Panc1 (cell line): ENCODE measurements at regions not wholly inside any gene's neighbourhood (a gene's known extent, or its start where the extent isn't known, plus 50 kb on each side); places are given as distances from the start of the nearest gene placed in this dataset.

Experiments used
- ATAC-seq: fragments of 200-7000 bp; cut with Tn5 transposase; 2 replicates; pipeline ENCODE4 v1.9.1; 2020; ENCODE audit warnings: mild to moderate bottlenecking, moderate library complexity
- BruUV-seq: library from RNA; stranded (reverse); fragments of 400-500 nt; replicated peaks from 2 replicates; lab custom pipeline; 2021; lab: Mats Ljungman, UMichigan
- CTCF ChIA-PET: fragments of 300-600 bp; sonication (Branson Sonifier 250); formaldehyde crosslinking; loops from one replicate; lab custom pipeline; 2022; ENCODE audit warnings: antibody characterized with exemption; lab: Charles Lee
- POLR2A ChIA-PET: fragments of 300-600 bp; sonication (Branson Sonifier 250); formaldehyde crosslinking; loops from one replicate; lab custom pipeline; 2022; ENCODE audit warnings: antibody characterized with exemption; lab: Charles Lee
- DNase-seq: peaks from one replicate; pipeline ENCODE4 v3.0.0-alpha.2; 2010; ENCODE audit warnings: low read depth, low spot score
- H3K27ac ChIP-seq: 2 replicates; pipeline ENCODE4 v1.5.1; 2011; ENCODE audit warnings: mild to moderate bottlenecking, low read length, inconsistent platforms
- H3K27me3 ChIP-seq: fragments of 200-500 bp; sonication (Bioruptor generic); 2 replicates; pipeline ENCODE4 v1.6.0; 2014; ENCODE audit warnings: low read length, inconsistent platforms; ENCODE audit not compliant: control insufficient read depth, insufficient read depth
- H3K36me3 ChIP-seq: fragments of 200-500 bp; sonication (Bioruptor generic); 2 replicates; pipeline ENCODE4 v1.5.1; 2014; ENCODE audit warnings: inconsistent platforms, mild to moderate bottlenecking, low read length, moderate library complexity; ENCODE audit not compliant: control insufficient read depth, insufficient read depth
- H3K4me1 ChIP-seq: 2 replicates; pipeline ENCODE4 v1.5.1; 2011; ENCODE audit warnings: inconsistent platforms, mild to moderate bottlenecking, low read length, moderate library complexity; ENCODE audit not compliant: control insufficient read depth, insufficient read depth
- H3K4me3 ChIP-seq, 2 experiments: 2 replicates each; pipeline ENCODE4 v1.5.1; 2011 to 2012; ENCODE audit warnings: low read depth in 2 of 2, low read length in 2 of 2, mild to moderate bottlenecking in 2 of 2, inconsistent platforms in 1 of 2, moderate library complexity in 1 of 2
- H3K9me3 ChIP-seq: fragments of 200-500 bp; sonication (Bioruptor generic); 2 replicates; pipeline ENCODE4 v1.5.1; 2014; ENCODE audit warnings: low read depth, mild to moderate bottlenecking, inconsistent platforms, low read length, moderate library complexity; ENCODE audit not compliant: control insufficient read depth, insufficient read depth
- CTCF ChIP-seq: fragments of 450-650 bp; IDR thresholded peaks from 2 replicates; pipeline ENCODE4 v1.5.1; 2017; ENCODE audit warnings: mild to moderate bottlenecking
- POLR2AphosphoS5 ChIP-seq: IDR thresholded peaks from 2 replicates; pipeline ENCODE4 v1.6.1; 2012; ENCODE audit warnings: mild to moderate bottlenecking, low read depth, low read length, moderate library complexity
- REST ChIP-seq, 2 experiments: IDR thresholded peaks; 2 replicates each; pipeline ENCODE4 v1.6.1; 2011 to 2012; ENCODE audit warnings: low read depth in 2 of 2, control low read depth in 1 of 2, low read length in 1 of 2, mild to moderate bottlenecking in 1 of 2, moderate library complexity in 1 of 2; ENCODE audit not compliant: insufficient read depth in 1 of 2
- SIN3A ChIP-seq: IDR thresholded peaks from 2 replicates; pipeline ENCODE4 v1.6.1; 2012; ENCODE audit warnings: low read depth, mild to moderate bottlenecking, low read length, moderate library complexity, borderline replicate concordance; ENCODE audit not compliant: insufficient read depth
- TCF7L2 ChIP-seq: IDR thresholded peaks from 2 replicates; pipeline ENCODE4 v1.6.1; 2011; ENCODE audit warnings: mild to moderate bottlenecking, low read depth, low read length, inconsistent platforms
- in situ Hi-C: cut with HindIII; loops from 2 replicates; pipeline ENCODE4 v1.10.0; 2016; ENCODE audit warnings: low sequenced_read_pairs, low pct_unique_long_range_greater_than_20kb
- intact Hi-C: fragments of 100-400 bp; cut with micrococcal nuclease; formaldehyde crosslinking; loops from one replicate; pipeline ENCODE4 v1.10.0; 2022; ENCODE audit not compliant: unreplicated experiment

GRCh38 chr1:38672692-38673091, 186.9 kb downstream of the RRAGC start:
- in situ Hi-C loops (no loop called here), intact Hi-C loops (no loop called here)
- Histone ChIP-seq H3K27ac (no peak overlapping the region), H3K9me3 (no peaks in the 10 kb centered on the region), H3K27me3 (peaks cover 18% of the 10 kb centered on the region), H3K4me3 (no peak overlapping the region), H3K4me1 (no peaks in the 10 kb centered on the region), H3K36me3 (no peaks in the 10 kb centered on the region; the same call in 1 of the 2 replicates)
- TF ChIP-seq CTCF: no peak
- TF ChIP-seq REST (IDR thresholded peaks at IDR 0.05; ENCODE audit: insufficient read depth in 1 of 2, low read depth in 2 of 2, low read length in 1 of 2): no peak
- no peak for TF ChIP-seq SIN3A
- TF ChIP-seq POLR2AphosphoS5: no peak
- DNase-seq (no peak), ATAC-seq (no peak)
- no TSS peak for BruUV-seq
- ChIA-PET CTCF (no interaction called here), POLR2A (no interaction called here)

GRCh38 chr1:38671221-38671620, 188.4 kb downstream of the RRAGC start:
- H3K9me3 ChIP-seq: no peaks in the 10 kb centered on the region
- H3K4me1 ChIP-seq: no peaks in the 10 kb centered on the region
- no peak for ATAC-seq
- in situ Hi-C loops: no loop called here
- BruUV-seq: no TSS peak
- H3K4me3 ChIP-seq: no peak overlapping the region
- no peak overlapping the region for H3K27ac ChIP-seq
- no peak for TF ChIP-seq POLR2AphosphoS5
- TF ChIP-seq REST (IDR thresholded peaks at IDR 0.05; ENCODE audit: insufficient read depth in 1 of 2, low read depth in 2 of 2, low read length in 1 of 2): no peak
- no peak for TF ChIP-seq CTCF
- no peak for TF ChIP-seq TCF7L2
- no peak for TF ChIP-seq SIN3A
- no peaks in the 10 kb centered on the region; the same call in 1 of the 2 replicates for H3K36me3 ChIP-seq
- intact Hi-C loops: no loop called here
- POLR2A ChIA-PET: no interaction called here
- CTCF ChIA-PET: interaction anchor here (0.6 kb wide), 1 partner anchor 445 kb away, joined by 3 read pairs; no protein-coding TSS in a partner anchor
- peaks cover 18% of the 10 kb centered on the region for H3K27me3 ChIP-seq
- no peak for DNase-seq
